ENCODE measurements at regions not wholly inside any gene's neighbourhood (a gene's known extent, or its start where the extent isn't known, plus 50 kb on each side); places are given as distances from the start of the nearest gene placed in this dataset.

- Mint-ChIP-seq H3K27me3 (ENCODE audit: insufficient read depth, unreplicated experiment) (no peaks in the 10 kb centered on the region), H3K27ac (ENCODE audit: unreplicated experiment) (no peak overlapping the region), H3K4me1 (ENCODE audit: low read depth, unreplicated experiment) (no peaks in the 10 kb centered on the region), H3K9me3 (ENCODE audit: unreplicated experiment) (no peaks in the 10 kb centered on the region), H3K4me3 (ENCODE audit: unreplicated experiment) (no peak overlapping the region), H3K36me3 (ENCODE audit: insufficient read depth, unreplicated experiment) (no peaks in the 10 kb centered on the region)
- TF ChIP-seq CTCF (IDR thresholded peaks at IDR 0.05; ENCODE audit: insufficient read depth in 1 of 2, low read depth in 1 of 2, low read length in 1 of 2, severe bottlenecking in 1 of 2, unreplicated experiment in 1 of 2): no peak
- POLR2A ChIA-PET: no interaction called here
- Histone ChIP-seq H3K9me3 (no peaks in the 10 kb centered on the region; the same call in 1 of the 2 replicates), H3K36me3 (ENCODE audit: control insufficient read depth, insufficient read depth, low read length) (no peaks in the 10 kb centered on the region), H3K4me3 (ENCODE audit: low read depth, low read length) (no peak overlapping the region), H3K4me1 (no peaks in the 10 kb centered on the region), H3K27me3 (replicated peaks; ENCODE audit: control insufficient read depth, insufficient read depth, low read length) (no peaks in the 10 kb centered on the region)
- BruUV-seq (replicated peaks): no TSS peak
- CTCF ChIA-PET: no interaction called here
- no peak for DNase-seq
- intact Hi-C loops (cut with micrococcal nuclease; ENCODE audit: unreplicated experiment): no loop called here
These were observed 1261.9 kb upstream of the CITED2 start for GRCh38 chr6:140636271-140636907.

GRCh38 chr6:140627002-140627401 lies 1252.6 kb upstream of the CITED2 start:
- Mint-ChIP-seq H3K9me3 (ENCODE audit: unreplicated experiment) (peaks cover 26% of the 10 kb centered on the region), H3K4me1 (ENCODE audit: low read depth, unreplicated experiment) (no peaks in the 10 kb centered on the region), H3K4me3 (ENCODE audit: unreplicated experiment) (no peak overlapping the region), H3K27ac (ENCODE audit: unreplicated experiment) (no peak overlapping the region), H3K27me3 (ENCODE audit: insufficient read depth, unreplicated experiment) (no peaks in the 10 kb centered on the region), H3K36me3 (ENCODE audit: insufficient read depth, unreplicated experiment) (no peaks in the 10 kb centered on the region)
- H3K9me3 ChIP-seq: no peaks in the 10 kb centered on the region
- intact Hi-C loops (cut with micrococcal nuclease; ENCODE audit: unreplicated experiment): no loop called here
- TF ChIP-seq CTCF (IDR thresholded peaks at IDR 0.05; ENCODE audit: insufficient read depth in 1 of 2, low read depth in 1 of 2, low read length in 1 of 2, severe bottlenecking in 1 of 2, unreplicated experiment in 1 of 2): no peak
- no TSS peak for BruUV-seq (replicated peaks)
- no peak overlapping the region for H3K4me3 ChIP-seq (ENCODE audit: low read depth, low read length)
- DNase-seq: no peak
- no peaks in the 10 kb centered on the region for H3K27me3 ChIP-seq (replicated peaks; ENCODE audit: control insufficient read depth, insufficient read depth, low read length)
- no peaks in the 10 kb centered on the region for H3K4me1 ChIP-seq
- no peaks in the 10 kb centered on the region for H3K36me3 ChIP-seq (ENCODE audit: control insufficient read depth, insufficient read depth, low read length)
- ChIA-PET CTCF (no interaction called here), POLR2A (no interaction called here)

GRCh38 chr6:140623498-140623897 lies 1249.0 kb upstream of the CITED2 start:
- H3K4me3 Mint-ChIP-seq (ENCODE audit: unreplicated experiment): no peak overlapping the region
- intact Hi-C loops (cut with micrococcal nuclease; ENCODE audit: unreplicated experiment): no loop called here
- DNase-seq: no peak

More at GRCh38 chr6:140623498-140623897, 1249.0 kb upstream of the CITED2 start:
- no peak for TF ChIP-seq CTCF (IDR thresholded peaks at IDR 0.05; ENCODE audit: insufficient read depth in 1 of 2, low read depth in 1 of 2, low read length in 1 of 2, severe bottlenecking in 1 of 2, unreplicated experiment in 1 of 2)
- H3K9me3 ChIP-seq: no peaks in the 10 kb centered on the region
- no peak overlapping the region for H3K4me3 ChIP-seq (ENCODE audit: low read depth, low read length)
- ChIA-PET CTCF (no interaction called here), POLR2A (no interaction called here)
- no peaks in the 10 kb centered on the region for H3K4me1 ChIP-seq
- H3K36me3 ChIP-seq (ENCODE audit: control insufficient read depth, insufficient read depth, low read length): no peaks in the 10 kb centered on the region
- Mint-ChIP-seq H3K36me3 (ENCODE audit: insufficient read depth, unreplicated experiment) (no peaks in the 10 kb centered on the region), H3K27me3 (ENCODE audit: insufficient read depth, unreplicated experiment) (no peaks in the 10 kb centered on the region), H3K27ac (ENCODE audit: unreplicated experiment) (no peak overlapping the region), H3K4me1 (ENCODE audit: low read depth, unreplicated experiment) (no peaks in the 10 kb centered on the region), H3K9me3 (ENCODE audit: unreplicated experiment) (peaks cover 26% of the 10 kb centered on the region)
- BruUV-seq (replicated peaks): no TSS peak
- no peaks in the 10 kb centered on the region for H3K27me3 ChIP-seq (replicated peaks; ENCODE audit: control insufficient read depth, insufficient read depth, low read length)
